ENCODE measurements at regions not wholly inside any gene's neighbourhood (a gene's known extent, or its start where the extent isn't known, plus 50 kb on each side); places are given as distances from the start of the nearest gene placed in this dataset.

GRCh38 chr10:105409370-105409769 lies 768.3 kb downstream of the SORCS3 start:
- H3K27ac ChIP-seq (ENCODE audit: low read depth, low read length) = no peak overlapping the region
- H3K9ac ChIP-seq (ENCODE audit: low read length) = no peak overlapping the region
- H3K18ac ChIP-seq (ENCODE audit: low read length) = no peak overlapping the region
- H2AK5ac ChIP-seq (ENCODE audit: low read length) = no peak overlapping the region
- WGBS (ENCODE audit: extremely low coverage, insufficient coverage, insufficient read length) = no CpG with 5 or more reads among the region's 1 CpG
- no peak overlapping the region for H3K4me2 ChIP-seq (ENCODE audit: low read length)
- no peak overlapping the region for H2BK12ac ChIP-seq (ENCODE audit: low read length)
- no peak overlapping the region for H2AFZ ChIP-seq (ENCODE audit: insufficient read depth, low read length, poor library complexity)
- no peak overlapping the region for H3K4ac ChIP-seq (ENCODE audit: low read depth, low read length)
- no peaks in the 10 kb centered on the region for H3K4me1 ChIP-seq (ENCODE audit: control insufficient read depth in 1 of 2, insufficient read depth in 2 of 2, low read length in 2 of 2)
- no peak overlapping the region for H3K14ac ChIP-seq (ENCODE audit: low read length)
- H2BK120ac ChIP-seq (ENCODE audit: insufficient read depth, low read length, poor library complexity) = no peak overlapping the region
- H3K79me1 ChIP-seq (ENCODE audit: low read length) = no peaks in the 10 kb centered on the region
- no peak overlapping the region for H4K91ac ChIP-seq (ENCODE audit: low read depth, low read length)
- H3K27me3 ChIP-seq (ENCODE audit: insufficient read depth, low read length) = no peaks in the 10 kb centered on the region
- no peak overlapping the region for H4K8ac ChIP-seq (ENCODE audit: low read depth, low read length)
- no peak overlapping the region for H3K4me3 ChIP-seq (ENCODE audit: low read depth, low read length)
- H2BK5ac ChIP-seq (ENCODE audit: low read depth, low read length, poor library complexity) = no peak overlapping the region
- no peak for DNase-seq
- no peak overlapping the region for H4K12ac ChIP-seq (ENCODE audit: low read depth, low read length)
- no peaks in the 10 kb centered on the region for H3K9me3 ChIP-seq (ENCODE audit: insufficient read depth, low read depth, low read length)
- no peaks in the 10 kb centered on the region for H3K79me2 ChIP-seq (ENCODE audit: control insufficient read depth, insufficient read depth, low read length, poor library complexity)
- no peak overlapping the region for H3K23ac ChIP-seq (ENCODE audit: low read length)
- H3K36me3 ChIP-seq (ENCODE audit: control insufficient read depth in 1 of 2, insufficient read depth in 2 of 2, low read length in 2 of 2) = no peaks in the 10 kb centered on the region

- H3K27me3 ChIP-seq (ENCODE audit: insufficient read depth, low read length) = no peaks in the 10 kb centered on the region
- no peak overlapping the region for H3K27ac ChIP-seq (ENCODE audit: low read depth, low read length)
- DNase-seq = no peak
- H3K9ac ChIP-seq (ENCODE audit: low read length) = no peak overlapping the region
- H3K4ac ChIP-seq (ENCODE audit: low read depth, low read length) = no peak overlapping the region
- H3K79me1 ChIP-seq (ENCODE audit: low read length) = no peaks in the 10 kb centered on the region
- no peaks in the 10 kb centered on the region for H3K36me3 ChIP-seq (ENCODE audit: control insufficient read depth in 1 of 2, insufficient read depth in 2 of 2, low read length in 2 of 2)
- no peak overlapping the region for H4K91ac ChIP-seq (ENCODE audit: low read depth, low read length)
- H3K9me3 ChIP-seq (ENCODE audit: insufficient read depth, low read depth, low read length) = no peaks in the 10 kb centered on the region
- no CpG with 5 or more reads among the region's 2 CpGs for WGBS (ENCODE audit: extremely low coverage, insufficient coverage, insufficient read length)
- no peak overlapping the region for H4K12ac ChIP-seq (ENCODE audit: low read depth, low read length)
- no peak overlapping the region for H2AFZ ChIP-seq (ENCODE audit: insufficient read depth, low read length, poor library complexity)
- H3K4me2 ChIP-seq (ENCODE audit: low read length) = no peak overlapping the region
- H3K23ac ChIP-seq (ENCODE audit: low read length) = no peak overlapping the region
- H4K8ac ChIP-seq (ENCODE audit: low read depth, low read length) = no peak overlapping the region
- H2BK5ac ChIP-seq (ENCODE audit: low read depth, low read length, poor library complexity) = no peak overlapping the region
- H3K4me1 ChIP-seq (ENCODE audit: control insufficient read depth in 1 of 2, insufficient read depth in 2 of 2, low read length in 2 of 2) = no peaks in the 10 kb centered on the region
- H3K18ac ChIP-seq (ENCODE audit: low read length) = no peak overlapping the region
- H2AK5ac ChIP-seq (ENCODE audit: low read length) = no peak overlapping the region
- H2BK12ac ChIP-seq (ENCODE audit: low read length) = no peak overlapping the region
- H3K4me3 ChIP-seq (ENCODE audit: low read depth, low read length) = no peak overlapping the region
- H3K14ac ChIP-seq (ENCODE audit: low read length) = no peak overlapping the region
- H2BK120ac ChIP-seq (ENCODE audit: insufficient read depth, low read length, poor library complexity) = no peak overlapping the region
- no peaks in the 10 kb centered on the region for H3K79me2 ChIP-seq (ENCODE audit: control insufficient read depth, insufficient read depth, low read length, poor library complexity)
These were observed 765.4 kb downstream of the SORCS3 start for GRCh38 chr10:105406488-105406887.

GRCh38 chr10:105398202-105398601 lies 757.1 kb downstream of the SORCS3 start:
- Histone ChIP-seq H2BK5ac (ENCODE audit: low read depth, low read length, poor library complexity) (no peak overlapping the region), H3K4ac (ENCODE audit: low read depth, low read length) (no peak overlapping the region), H3K4me3 (ENCODE audit: low read depth, low read length) (no peak overlapping the region), H2AK5ac (ENCODE audit: low read length) (no peak overlapping the region), H3K4me1 (ENCODE audit: control insufficient read depth in 1 of 2, insufficient read depth in 2 of 2, low read length in 2 of 2) (no peaks in the 10 kb centered on the region), H3K4me2 (ENCODE audit: low read length) (no peak overlapping the region), H2AFZ (ENCODE audit: insufficient read depth, low read length, poor library complexity) (no peak overlapping the region), H3K79me1 (ENCODE audit: low read length) (no peaks in the 10 kb centered on the region), H4K12ac (ENCODE audit: low read depth, low read length) (no peak overlapping the region), H3K9ac (ENCODE audit: low read length) (no peak overlapping the region), H4K8ac (ENCODE audit: low read depth, low read length) (no peak overlapping the region), H2BK12ac (ENCODE audit: low read length) (no peak overlapping the region), H2BK120ac (ENCODE audit: insufficient read depth, low read length, poor library complexity) (no peak overlapping the region), H3K79me2 (ENCODE audit: control insufficient read depth, insufficient read depth, low read length, poor library complexity) (no peaks in the 10 kb centered on the region), H3K23ac (ENCODE audit: low read length) (no peak overlapping the region), H3K27me3 (ENCODE audit: insufficient read depth, low read length) (no peaks in the 10 kb centered on the region), H3K9me3 (ENCODE audit: insufficient read depth, low read depth, low read length) (no peaks in the 10 kb centered on the region), H3K18ac (ENCODE audit: low read length) (no peak overlapping the region), H3K27ac (ENCODE audit: low read depth, low read length) (no peak overlapping the region), H3K14ac (ENCODE audit: low read length) (no peak overlapping the region), H4K91ac (ENCODE audit: low read depth, low read length) (no peak overlapping the region), H3K36me3 (ENCODE audit: control insufficient read depth in 1 of 2, insufficient read depth in 2 of 2, low read length in 2 of 2) (no peaks in the 10 kb centered on the region)
- no peak for DNase-seq
- WGBS (ENCODE audit: extremely low coverage, insufficient coverage, insufficient read length) = no CpG with 5 or more reads among the region's 4 CpGs

DNA sequence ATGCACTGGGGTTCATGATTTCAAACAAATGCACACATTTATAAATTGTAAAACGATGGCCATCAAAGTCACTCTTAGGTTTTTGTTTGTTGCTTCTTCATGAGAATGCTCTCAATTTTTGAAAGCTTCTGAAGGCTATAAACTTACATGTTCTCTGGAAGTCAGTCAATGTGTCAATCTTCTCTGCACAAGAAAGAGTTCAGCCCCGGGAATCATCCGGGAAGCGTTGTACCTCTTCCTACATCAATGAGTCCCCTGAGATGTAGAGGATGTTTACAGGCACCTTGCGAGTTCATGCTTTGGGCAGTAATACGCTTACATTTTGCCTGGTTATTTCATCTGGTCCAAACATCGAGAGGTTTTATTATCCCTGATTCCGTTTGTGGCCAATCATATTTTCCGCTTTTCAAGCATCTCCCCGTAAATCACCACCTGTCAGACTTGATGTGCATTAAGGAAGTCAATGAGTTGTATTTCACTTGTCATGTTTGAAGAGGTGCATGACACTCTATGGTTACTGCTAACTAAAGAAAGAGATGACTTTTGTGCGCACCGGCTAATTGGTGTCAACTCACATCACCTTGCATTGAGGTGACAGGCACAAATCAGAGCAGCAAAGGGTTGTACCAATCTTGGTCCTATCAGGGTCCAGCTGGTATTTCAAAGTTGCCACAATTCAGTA lies 750.7 kb downstream of the SORCS3 start:
- no peaks in the 10 kb centered on the region for H3K79me1 ChIP-seq (ENCODE audit: low read length)
- H3K4me3 ChIP-seq (ENCODE audit: low read depth, low read length) = no peak overlapping the region
- no peak overlapping the region for H3K27ac ChIP-seq (ENCODE audit: low read depth, low read length)
- H3K79me2 ChIP-seq (ENCODE audit: control insufficient read depth, insufficient read depth, low read length, poor library complexity) = no peaks in the 10 kb centered on the region
- no peak overlapping the region for H3K23ac ChIP-seq (ENCODE audit: low read length)
- no peaks in the 10 kb centered on the region for H3K9me3 ChIP-seq (ENCODE audit: insufficient read depth, low read depth, low read length)
- no peak overlapping the region for H3K14ac ChIP-seq (ENCODE audit: low read length)
- H3K4me1 ChIP-seq (ENCODE audit: control insufficient read depth in 1 of 2, insufficient read depth in 2 of 2, low read length in 2 of 2) = no peaks in the 10 kb centered on the region
- H3K27me3 ChIP-seq (ENCODE audit: insufficient read depth, low read length) = no peaks in the 10 kb centered on the region
- H2BK120ac ChIP-seq (ENCODE audit: insufficient read depth, low read length, poor library complexity) = no peak overlapping the region
- no peak overlapping the region for H4K91ac ChIP-seq (ENCODE audit: low read depth, low read length)
- no peak overlapping the region for H2AK5ac ChIP-seq (ENCODE audit: low read length)
- no peak overlapping the region for H4K12ac ChIP-seq (ENCODE audit: low read depth, low read length)
- H3K4ac ChIP-seq (ENCODE audit: low read depth, low read length) = no peak overlapping the region
- H3K36me3 ChIP-seq (ENCODE audit: control insufficient read depth in 1 of 2, insufficient read depth in 2 of 2, low read length in 2 of 2) = no peaks in the 10 kb centered on the region
- no peak overlapping the region for H2BK12ac ChIP-seq (ENCODE audit: low read length)
- DNase-seq = no peak
- H3K18ac ChIP-seq (ENCODE audit: low read length) = no peak overlapping the region
- H2BK5ac ChIP-seq (ENCODE audit: low read depth, low read length, poor library complexity) = no peak overlapping the region
- no peak overlapping the region for H3K4me2 ChIP-seq (ENCODE audit: low read length)
- H3K9ac ChIP-seq (ENCODE audit: low read length) = no peak overlapping the region
- no CpG with 5 or more reads among the region's 12 CpGs for WGBS (ENCODE audit: extremely low coverage, insufficient coverage, insufficient read length)
- H4K8ac ChIP-seq (ENCODE audit: low read depth, low read length) = no peak overlapping the region
- H2AFZ ChIP-seq (ENCODE audit: insufficient read depth, low read length, poor library complexity) = no peak overlapping the region

Data from trophoblast cell (in vitro differentiated cells and primary cell).